ENCODE measurements at regions not wholly inside any gene's neighbourhood (a gene's known extent, or its start where the extent isn't known, plus 50 kb on each side); places are given as distances from the start of the nearest gene placed in this dataset.
"Not testable (repeated sequence)": the region's sequence is repeated elsewhere in the genome, so short reads cannot be mapped to it uniquely, and the experiment has no call there.

GRCh38 chr1:218900615-218901014 lies 273.1 kb upstream of the LYPLAL1 start:
- intact Hi-C loops (cut with micrococcal nuclease), result no loop called here

GRCh38 chr1:218904416-218904815 lies 269.3 kb upstream of the LYPLAL1 start:
- intact Hi-C loops (cut with micrococcal nuclease), result no loop called here

- intact Hi-C loops (cut with micrococcal nuclease), result no loop called here
Observed at GRCh38 chr1:218916720-218917119, 257.0 kb upstream of the LYPLAL1 start.

GRCh38 chr1:218917656-218918055 lies 256.0 kb upstream of the LYPLAL1 start:
- intact Hi-C loops (cut with micrococcal nuclease), result no loop called here

GRCh38 chr1:218925777-218926176 lies 247.9 kb upstream of the LYPLAL1 start:
- intact Hi-C loops (cut with micrococcal nuclease), result no loop called here

GRCh38 chr1:218926631-218927030 lies 247.0 kb upstream of the LYPLAL1 start:
- intact Hi-C loops (cut with micrococcal nuclease), result no loop called here

- intact Hi-C loops (cut with micrococcal nuclease), result no loop called here
Observed at GRCh38 chr1:218930000-218930399, 243.7 kb upstream of the LYPLAL1 start.

- intact Hi-C loops (cut with micrococcal nuclease), result no loop called here
Observed at GRCh38 chr1:218930472-218931241, 243.0 kb upstream of the LYPLAL1 start.

- intact Hi-C loops (cut with micrococcal nuclease), result no loop called here
Observed at GRCh38 chr1:218931324-218931723, 242.4 kb upstream of the LYPLAL1 start.

GRCh38 chr1:218933513-218933912 lies 240.2 kb upstream of the LYPLAL1 start:
- intact Hi-C loops (cut with micrococcal nuclease), result no loop called here

GRCh38 chr1:218935408-218935807 lies 238.3 kb upstream of the LYPLAL1 start:
- intact Hi-C loops (cut with micrococcal nuclease), result not testable (repeated sequence)

- intact Hi-C loops (cut with micrococcal nuclease), result no loop called here
Observed at GRCh38 chr1:218938259-218938658, 235.4 kb upstream of the LYPLAL1 start.

- intact Hi-C loops (cut with micrococcal nuclease), result no loop called here
Observed at GRCh38 chr1:218939095-218939494, 234.6 kb upstream of the LYPLAL1 start.

GRCh38 chr1:218942431-218942830 lies 231.2 kb upstream of the LYPLAL1 start:
- intact Hi-C loops (cut with micrococcal nuclease), result no loop called here

GRCh38 chr1:218943371-218943770 lies 230.3 kb upstream of the LYPLAL1 start:
- intact Hi-C loops (cut with micrococcal nuclease), result no loop called here

- intact Hi-C loops (cut with micrococcal nuclease), result no loop called here
Observed at GRCh38 chr1:218945050-218945449, 228.6 kb upstream of the LYPLAL1 start.

GRCh38 chr1:218946147-218946546 lies 227.5 kb upstream of the LYPLAL1 start:
- intact Hi-C loops (cut with micrococcal nuclease), result no loop called here

- intact Hi-C loops (cut with micrococcal nuclease), result no loop called here
Observed at GRCh38 chr1:218948446-218948845, 225.2 kb upstream of the LYPLAL1 start.

GRCh38 chr1:218953386-218953785 lies 220.3 kb upstream of the LYPLAL1 start:
- intact Hi-C loops (cut with micrococcal nuclease), result no loop called here

- intact Hi-C loops (cut with micrococcal nuclease), result no loop called here
Observed at GRCh38 chr1:218957971-218958370, 215.7 kb upstream of the LYPLAL1 start.

- intact Hi-C loops (cut with micrococcal nuclease), result no loop called here
Observed at GRCh38 chr1:218959784-218960183, 213.9 kb upstream of the LYPLAL1 start.

GRCh38 chr1:218964471-218965185 lies 209.1 kb upstream of the LYPLAL1 start:
- intact Hi-C loops (cut with micrococcal nuclease), result no loop called here

GRCh38 chr1:218965821-218966220 lies 207.9 kb upstream of the LYPLAL1 start:
- intact Hi-C loops (cut with micrococcal nuclease), result no loop called here
